OCI-LY1 (cell line): ENCODE measurements at regions not wholly inside any gene's neighbourhood (a gene's known extent, or its start where the extent isn't known, plus 50 kb on each side); places are given as distances from the start of the nearest gene placed in this dataset.

Experiments used
- H2AFZ ChIP-seq: fragments of 200-600 bp; sonication (generic), shearing (Covaris generic); 2 replicates; pipeline ENCODE4 v1.6.0; 2014; ENCODE audit warnings: antibody characterized with exemption, mild to moderate bottlenecking, low read length
- H3F3A ChIP-seq: fragments of 200-600 bp; sonication (generic), shearing (Covaris generic); 2 replicates; pipeline ENCODE4 v1.6.0; 2014; ENCODE audit warnings: mild to moderate bottlenecking, antibody characterized with exemption, low read length, moderate library complexity; ENCODE audit not compliant: insufficient read depth
- H3K27ac ChIP-seq: fragments of 200-600 bp; sonication (generic); 2 replicates; pipeline ENCODE4 v1.5.1; 2014; ENCODE audit warnings: low read length, mixed run types, mild to moderate bottlenecking, low read depth; ENCODE audit not compliant: poor library complexity, severe bottlenecking
- H3K27me3 ChIP-seq: fragments of 200-600 bp; sonication (generic); 2 replicates; pipeline ENCODE4 v1.6.0; 2014; ENCODE audit warnings: antibody characterized with exemption, mild to moderate bottlenecking, low read length, moderate library complexity; ENCODE audit not compliant: insufficient read depth
- H3K36me3 ChIP-seq: fragments of 200-600 bp; sonication (generic); 2 replicates; pipeline ENCODE4 v1.6.1; 2014; ENCODE audit warnings: mild to moderate bottlenecking, antibody characterized with exemption, low read length, moderate library complexity, mixed read lengths; ENCODE audit not compliant: insufficient read depth
- H3K4me1 ChIP-seq: fragments of 200-600 bp; sonication (generic); 2 replicates; pipeline ENCODE4 v1.5.1; 2014; ENCODE audit warnings: mild to moderate bottlenecking, low read length, moderate library complexity; ENCODE audit not compliant: insufficient read depth, severe bottlenecking
- H3K4me2 ChIP-seq: fragments of 200-600 bp; sonication (generic), shearing (Covaris generic); 2 replicates; pipeline ENCODE4 v1.6.1; 2014; ENCODE audit warnings: low read length
- H3K4me3 ChIP-seq: fragments of 200-600 bp; sonication (generic); 2 replicates; pipeline ENCODE4 v1.5.1; 2014; ENCODE audit warnings: low read length, low read depth, mild to moderate bottlenecking, mixed read lengths; ENCODE audit not compliant: poor library complexity, severe bottlenecking
- H3K79me2 ChIP-seq: fragments of 200-600 bp; shearing (Covaris generic); 2 replicates; pipeline ENCODE4 v1.6.1; 2016; ENCODE audit warnings: mixed run types, low read length, mixed read lengths; ENCODE audit not compliant: insufficient read depth
- H3K9ac ChIP-seq: fragments of 200-600 bp; sonication (generic), shearing (Covaris generic); 2 replicates; pipeline ENCODE4 v1.6.1; 2014; ENCODE audit warnings: mild to moderate bottlenecking, low read length, mixed read lengths
- H3K9me2 ChIP-seq: fragments of 200-600 bp; sonication (generic), shearing (Covaris generic); 2 replicates; pipeline ENCODE4 v1.6.1; 2014; ENCODE audit warnings: low read depth, mild to moderate bottlenecking, low read length, mixed read lengths
- H3K9me3 ChIP-seq: fragments of 200-600 bp; shearing (Covaris generic); 2 replicates; pipeline ENCODE4 v1.6.1; 2014; ENCODE audit warnings: low read length, mixed read lengths
- H4K20me1 ChIP-seq: fragments of 200-600 bp; sonication (generic), shearing (Covaris generic); 2 replicates; pipeline ENCODE4 v1.6.0; 2016; ENCODE audit warnings: mild to moderate bottlenecking, low read length; ENCODE audit not compliant: insufficient read depth
- CTCF ChIP-seq: fragments of 200-600 bp; sonication (generic), shearing (Covaris generic); IDR thresholded peaks from 2 replicates; pipeline ENCODE4 v1.5.1; 2017; ENCODE audit warnings: mild to moderate bottlenecking, antibody characterized with exemption, low read length, moderate library complexity, mixed read lengths
- EZH2 ChIP-seq: fragments of 200-600 bp; sonication (generic), shearing (Covaris generic); IDR thresholded peaks from 2 replicates; pipeline ENCODE4 v1.8.0; 2017; ENCODE audit warnings: borderline replicate concordance, mixed run types, mild to moderate bottlenecking, antibody characterized with exemption, low read length, moderate library complexity, mixed read lengths

DNA sequence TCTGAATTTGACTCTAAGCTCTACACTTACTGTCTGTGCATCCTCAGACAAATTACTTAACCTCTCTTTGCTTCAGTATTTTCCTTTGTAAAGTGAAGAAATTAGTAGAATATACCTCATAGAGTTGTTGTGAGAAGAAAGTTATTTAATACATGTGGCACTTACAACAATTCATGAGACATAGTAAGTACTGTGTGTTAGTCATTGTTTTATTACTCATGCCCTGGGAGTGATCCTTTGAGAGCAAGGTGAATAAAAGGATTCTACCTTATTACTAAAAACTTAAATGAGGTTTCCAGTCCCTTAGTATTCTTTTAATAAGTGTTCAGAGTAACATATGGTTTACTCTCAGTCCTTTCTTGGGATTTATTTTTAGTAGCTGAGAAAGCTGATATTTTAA, 233.6 kb upstream of the MAP3K7 start:
- Histone ChIP-seq H3K9ac (no peak overlapping the region), H3K4me1 (no peaks in the 10 kb centered on the region), H3K36me3 (no peaks in the 10 kb centered on the region), H3K27me3 (no peaks in the 10 kb centered on the region), H3K79me2 (no peaks in the 10 kb centered on the region), H4K20me1 (no peaks in the 10 kb centered on the region), H3K4me3 (no peak overlapping the region), H3K4me2 (no peak overlapping the region), H3K9me3 (no peaks in the 10 kb centered on the region), H3K27ac (no peak overlapping the region), H3K9me2 (no peaks in the 10 kb centered on the region), H2AFZ (no peak overlapping the region), H3F3A (no peaks in the 10 kb centered on the region)
- no peak for TF ChIP-seq CTCF
- no peak for TF ChIP-seq EZH2

- H3K4me3 ChIP-seq = no peak overlapping the region
- no peak for TF ChIP-seq EZH2
- no peak for TF ChIP-seq CTCF
- no peak overlapping the region for H3K9ac ChIP-seq
- no peaks in the 10 kb centered on the region for H3K36me3 ChIP-seq
- no peak overlapping the region for H2AFZ ChIP-seq
- no peaks in the 10 kb centered on the region for H3K9me3 ChIP-seq
- H3K9me2 ChIP-seq = no peaks in the 10 kb centered on the region
- H3K27ac ChIP-seq = no peak overlapping the region
- H4K20me1 ChIP-seq = no peaks in the 10 kb centered on the region
- H3K4me2 ChIP-seq = no peak overlapping the region
- H3K27me3 ChIP-seq = no peaks in the 10 kb centered on the region
- no peaks in the 10 kb centered on the region for H3K79me2 ChIP-seq
- H3K4me1 ChIP-seq = no peaks in the 10 kb centered on the region
- H3F3A ChIP-seq = no peaks in the 10 kb centered on the region
These were observed 232.6 kb upstream of the MAP3K7 start for GRCh38 chr6:90819483-90819882.

DNA sequence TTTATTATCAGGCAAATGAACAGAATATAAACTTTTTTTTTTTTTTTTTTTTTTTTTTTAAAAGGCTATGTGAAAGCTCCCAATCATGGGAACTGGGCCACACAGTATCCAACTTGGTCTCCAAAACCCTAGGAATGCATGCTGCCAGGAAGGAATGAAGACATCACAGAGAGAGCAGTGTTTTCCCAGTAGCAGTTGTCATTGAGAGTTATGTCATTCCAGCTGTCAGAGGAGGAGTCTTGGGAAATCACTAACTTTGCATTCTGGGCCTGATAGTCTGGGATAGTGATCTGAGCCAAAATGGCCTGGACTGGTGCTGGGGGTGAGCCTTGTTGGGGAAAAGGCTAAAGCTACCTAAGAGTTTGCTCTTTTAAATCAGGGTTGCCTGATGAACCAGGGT, 231.3 kb upstream of the MAP3K7 start:
- Histone ChIP-seq H4K20me1 (no peaks in the 10 kb centered on the region), H3K9ac (no peak overlapping the region), H3K27me3 (no peaks in the 10 kb centered on the region), H3K4me3 (no peak overlapping the region), H3K9me2 (no peaks in the 10 kb centered on the region), H3K27ac (no peak overlapping the region), H3K4me2 (no peak overlapping the region), H3K79me2 (no peaks in the 10 kb centered on the region), H2AFZ (no peak overlapping the region), H3K9me3 (no peaks in the 10 kb centered on the region), H3K4me1 (no peaks in the 10 kb centered on the region), H3F3A (no peaks in the 10 kb centered on the region), H3K36me3 (no peaks in the 10 kb centered on the region)
- TF ChIP-seq CTCF = no peak
- no peak for TF ChIP-seq EZH2
